ENCODE measurements at regions not wholly inside any gene's neighbourhood (a gene's known extent, or its start where the extent isn't known, plus 50 kb on each side); places are given as distances from the start of the nearest gene placed in this dataset.
A peak's percentile ranks its signal among the peaks of the same experiment; 100 is the strongest.

DNA sequence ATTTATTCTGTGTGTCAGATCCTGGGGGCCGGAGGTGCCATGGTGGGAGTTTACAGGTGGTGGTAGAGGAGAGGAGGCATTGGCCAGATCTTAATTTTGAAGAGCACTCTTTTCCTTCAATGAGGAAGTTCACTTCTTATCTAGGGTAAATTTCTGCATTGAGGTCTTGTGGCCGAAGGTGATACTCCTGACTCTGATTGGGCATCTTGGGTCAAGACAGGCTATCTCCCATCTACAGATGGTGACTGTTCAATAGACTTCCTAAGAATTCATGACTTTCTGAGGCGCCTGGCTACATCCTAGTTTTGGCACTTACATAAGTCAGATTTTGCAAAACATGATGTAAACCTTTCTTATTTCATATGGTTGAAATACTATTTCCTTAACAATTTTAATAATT, 135.2 kb downstream of the SUCLA2 start:
- TF ChIP-seq, protein P1, sequence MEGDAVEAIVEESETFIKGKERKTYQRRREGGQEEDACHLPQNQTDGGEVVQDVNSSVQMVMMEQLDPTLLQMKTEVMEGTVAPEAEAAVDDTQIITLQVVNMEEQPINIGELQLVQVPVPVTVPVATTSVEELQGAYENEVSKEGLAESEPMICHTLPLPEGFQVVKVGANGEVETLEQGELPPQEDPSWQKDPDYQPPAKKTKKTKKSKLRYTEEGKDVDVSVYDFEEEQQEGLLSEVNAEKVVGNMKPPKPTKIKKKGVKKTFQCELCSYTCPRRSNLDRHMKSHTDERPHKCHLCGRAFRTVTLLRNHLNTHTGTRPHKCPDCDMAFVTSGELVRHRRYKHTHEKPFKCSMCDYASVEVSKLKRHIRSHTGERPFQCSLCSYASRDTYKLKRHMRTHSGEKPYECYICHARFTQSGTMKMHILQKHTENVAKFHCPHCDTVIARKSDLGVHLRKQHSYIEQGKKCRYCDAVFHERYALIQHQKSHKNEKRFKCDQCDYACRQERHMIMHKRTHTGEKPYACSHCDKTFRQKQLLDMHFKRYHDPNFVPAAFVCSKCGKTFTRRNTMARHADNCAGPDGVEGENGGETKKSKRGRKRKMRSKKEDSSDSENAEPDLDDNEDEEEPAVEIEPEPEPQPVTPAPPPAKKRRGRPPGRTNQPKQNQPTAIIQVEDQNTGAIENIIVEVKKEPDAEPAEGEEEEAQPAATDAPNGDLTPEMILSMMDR (IDR thresholded peaks at IDR 0.05; ENCODE audit: insufficient read depth, low read length, poor library complexity, severe bottlenecking): no peak

DNA sequence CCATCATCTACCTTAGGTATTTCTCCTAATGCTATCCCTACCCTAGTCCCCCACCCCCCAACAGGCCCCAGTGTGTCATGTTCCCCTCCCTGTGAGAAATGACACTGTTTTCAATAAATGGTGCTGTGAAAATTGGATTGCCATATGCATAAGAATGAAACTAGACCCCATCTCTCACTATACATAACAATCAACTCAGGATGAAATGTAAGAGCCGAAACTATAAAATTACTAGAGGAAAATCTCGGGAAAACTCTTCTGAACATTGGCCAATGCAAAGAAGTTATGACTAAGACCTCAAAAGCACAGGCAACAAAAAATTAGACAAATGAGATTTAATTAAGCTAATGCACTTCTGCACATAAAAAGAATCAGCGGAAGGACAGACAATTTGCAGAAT, 138.2 kb downstream of the SUCLA2 start:
- Histone ChIP-seq H3K27me3 (ENCODE audit: control insufficient read depth, insufficient read depth, low read length) (no peaks in the 10 kb centered on the region), H3K36me3 (ENCODE audit: control insufficient read depth, insufficient read depth, low read length) (no peaks in the 10 kb centered on the region), H3K4me3 (ENCODE audit: low read depth, low read length) (no peak overlapping the region)
- TF ChIP-seq, protein P1 (IDR thresholded peaks at IDR 0.05; ENCODE audit: insufficient read depth, low read length, poor library complexity, severe bottlenecking): no peak
- DNase-seq (ENCODE audit: low read depth): no peak

More for the DNA sequence above, 135.2 kb downstream of the SUCLA2 start:
- H3K36me3 ChIP-seq (ENCODE audit: control insufficient read depth, insufficient read depth, low read length): no peaks in the 10 kb centered on the region
- no peak for DNase-seq (ENCODE audit: low read depth)
- no peaks in the 10 kb centered on the region for H3K27me3 ChIP-seq (ENCODE audit: control insufficient read depth, insufficient read depth, low read length)
- no peak overlapping the region for H3K4me3 ChIP-seq (ENCODE audit: low read depth, low read length)

DNA sequence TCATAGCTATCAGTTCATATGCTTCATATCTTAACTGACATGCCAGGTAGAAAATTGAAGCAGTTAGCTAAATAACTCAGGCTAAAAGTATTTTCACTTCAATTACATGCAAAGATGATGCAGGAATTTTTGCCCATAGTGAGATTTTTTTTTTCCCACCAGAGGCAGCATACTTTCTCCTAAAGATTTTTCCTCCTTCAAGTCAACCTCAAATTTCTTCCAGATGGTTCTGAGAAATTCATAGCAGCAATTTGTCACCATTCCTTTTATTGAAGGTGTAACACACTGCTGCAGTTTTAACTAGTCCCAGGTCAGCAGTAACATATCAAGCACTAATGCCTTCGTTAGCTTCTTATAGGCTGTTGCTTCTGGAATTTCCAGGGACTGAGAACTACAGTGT, 141.9 kb downstream of the SUCLA2 start:
- H3K4me3 ChIP-seq (ENCODE audit: low read depth, low read length): no peak overlapping the region
- TF ChIP-seq, protein P1 (IDR thresholded peaks at IDR 0.05; ENCODE audit: insufficient read depth, low read length, poor library complexity, severe bottlenecking): no peak
- no peaks in the 10 kb centered on the region for H3K36me3 ChIP-seq (ENCODE audit: control insufficient read depth, insufficient read depth, low read length)
- no peak for DNase-seq (ENCODE audit: low read depth)
- H3K27me3 ChIP-seq (ENCODE audit: control insufficient read depth, insufficient read depth, low read length): no peaks in the 10 kb centered on the region

DNA sequence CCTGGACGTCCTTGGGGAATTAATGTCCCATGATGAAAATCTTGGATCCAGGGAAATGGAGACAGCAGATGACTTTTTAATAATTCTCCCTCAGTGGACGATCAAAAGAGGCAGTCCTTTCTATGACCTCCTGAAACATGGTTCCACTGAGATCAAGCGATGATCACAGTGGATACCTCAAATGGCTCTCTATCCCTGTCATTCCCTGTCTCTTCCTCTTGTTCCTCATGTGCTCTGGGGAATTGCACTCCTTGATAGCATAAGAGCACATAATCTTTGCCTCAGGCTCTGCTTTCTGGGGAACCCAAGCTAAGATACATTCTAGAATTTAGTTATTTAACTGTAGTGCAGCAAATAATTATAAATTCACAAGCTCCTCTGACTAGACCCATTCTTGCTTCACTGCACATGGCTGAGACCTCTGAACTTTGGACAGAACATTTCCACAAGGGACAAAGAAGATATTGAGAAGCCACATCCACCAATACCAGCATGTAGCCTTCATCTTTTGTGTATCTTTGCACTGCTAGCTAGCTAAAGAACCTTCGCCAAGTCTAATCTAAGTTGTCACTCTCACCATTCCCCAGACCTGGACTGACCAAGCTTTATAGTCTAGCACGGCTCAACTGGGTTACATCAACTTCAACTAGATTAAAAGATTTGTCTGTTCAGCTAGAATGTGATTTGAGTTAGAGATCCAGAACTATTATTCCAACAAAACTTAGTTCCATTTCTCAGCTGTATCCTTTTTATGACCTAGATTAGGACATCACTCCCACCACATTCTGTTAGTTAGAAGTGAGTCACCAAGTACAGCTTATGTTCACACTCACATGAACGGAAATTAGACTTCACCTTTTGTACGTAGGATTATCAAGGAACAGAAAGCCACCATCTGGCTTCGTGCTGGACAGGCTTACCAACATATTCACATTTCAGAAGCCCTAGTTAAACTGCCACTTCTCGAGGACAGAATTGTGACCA, 142.7 kb downstream of the SUCLA2 start:
- H3K36me3 ChIP-seq (ENCODE audit: control insufficient read depth, insufficient read depth, low read length): no peaks in the 10 kb centered on the region
- TF ChIP-seq, protein P1 (IDR thresholded peaks at IDR 0.05; ENCODE audit: insufficient read depth, low read length, poor library complexity, severe bottlenecking): no peak
- H3K27me3 ChIP-seq (ENCODE audit: control insufficient read depth, insufficient read depth, low read length): no peaks in the 10 kb centered on the region
- DNase-seq (ENCODE audit: low read depth): peak; percentile 19
- H3K4me3 ChIP-seq (ENCODE audit: low read depth, low read length): no peak overlapping the region

DNA sequence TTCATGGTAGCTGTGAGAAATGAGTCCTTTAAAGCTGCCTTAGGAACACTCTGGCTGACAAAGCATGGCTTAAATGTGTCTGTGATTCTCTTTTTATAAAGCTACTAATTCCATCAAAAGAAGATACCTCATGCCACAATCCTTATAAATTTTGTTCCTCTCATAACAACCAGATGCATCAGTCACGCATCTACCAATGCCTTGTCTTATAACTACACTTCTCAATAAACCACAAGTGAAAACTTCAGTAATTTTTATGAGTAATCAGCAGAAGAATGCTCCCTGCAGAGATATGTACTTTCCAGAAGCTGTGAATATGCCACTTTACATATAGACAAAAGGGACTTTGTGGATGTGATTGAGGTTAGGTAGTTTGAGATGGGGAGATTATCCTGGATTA, 147.8 kb downstream of the SUCLA2 start:
- no peaks in the 10 kb centered on the region for H3K27me3 ChIP-seq (ENCODE audit: control insufficient read depth, insufficient read depth, low read length)
- DNase-seq (ENCODE audit: low read depth): no peak
- H3K4me3 ChIP-seq (ENCODE audit: low read depth, low read length): no peak overlapping the region
- TF ChIP-seq, protein P1 (IDR thresholded peaks at IDR 0.05; ENCODE audit: insufficient read depth, low read length, poor library complexity, severe bottlenecking): no peak
- no peaks in the 10 kb centered on the region for H3K36me3 ChIP-seq (ENCODE audit: control insufficient read depth, insufficient read depth, low read length)

Measured in kidney epithelial cell (primary cell).